HG02678 (cell line): ENCODE measurements at regions not wholly inside any gene's neighbourhood (a gene's known extent, or its start where the extent isn't known, plus 50 kb on each side); places are given as distances from the start of the nearest gene placed in this dataset.
A peak's percentile ranks its signal among the peaks of the same experiment; 100 is the strongest.

Experiments
- ATAC-seq: cut with Tn5 transposase; IDR thresholded peaks from one replicate; pipeline ENCODE4 v1.9.1; 2021; ENCODE audit warnings: mild to moderate bottlenecking, moderate library complexity; ENCODE audit not compliant: unreplicated experiment

DNA sequence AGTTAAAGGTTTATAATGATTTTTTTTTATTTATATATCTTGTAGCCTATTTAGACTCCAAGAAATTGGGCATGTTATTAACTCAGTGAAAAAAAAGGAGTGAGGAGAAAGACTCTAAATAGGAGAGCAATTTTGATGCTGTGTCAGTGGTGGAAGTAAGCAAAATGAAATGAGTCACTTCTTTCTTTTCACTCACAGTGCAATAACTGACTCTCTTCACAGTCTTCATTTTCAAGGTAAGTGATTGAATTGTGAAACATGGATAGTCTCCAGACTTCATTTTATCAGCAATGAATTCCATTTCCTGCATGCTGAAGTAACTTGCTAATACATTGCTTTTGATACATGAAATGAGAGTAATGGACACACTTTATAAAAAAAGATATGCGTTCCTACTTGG, 2271.5 kb downstream of the PCDH7 start:
- ATAC-seq, result no peak

GRCh38 chr4:32994981-32995881, 2275.1 kb downstream of the PCDH7 start:
- ATAC-seq, result no peak

DNA sequence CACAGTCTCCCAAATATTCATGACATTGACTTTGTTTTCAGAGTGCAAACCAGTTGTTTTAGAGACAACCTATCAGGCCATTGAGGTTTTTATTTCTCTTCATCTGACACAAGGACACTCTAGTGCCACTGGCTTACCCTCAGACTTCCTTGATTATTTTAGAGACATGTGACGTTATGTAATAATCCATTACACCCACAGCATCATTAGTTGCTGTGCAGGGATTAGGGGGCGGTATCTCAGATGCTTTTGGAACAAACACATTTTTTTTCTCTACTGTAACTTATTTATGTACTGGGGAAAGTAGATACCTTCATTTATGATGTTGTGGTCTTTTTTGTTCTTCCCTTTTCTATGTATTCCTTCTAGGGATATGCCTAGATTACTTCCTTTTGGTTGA, 2293.1 kb downstream of the PCDH7 start:
- ATAC-seq, result no peak

- no peak for ATAC-seq
These were observed 2305.1 kb downstream of the PCDH7 start for GRCh38 chr4:33025236-33025635.

GRCh38 chr4:33029976-33030375, 2309.8 kb downstream of the PCDH7 start:
- ATAC-seq, result no peak

- ATAC-seq, result no peak
These were observed 2311.2 kb downstream of the PCDH7 start for GRCh38 chr4:33031328-33031727.

GRCh38 chr4:33037464-33037863, 2317.3 kb downstream of the PCDH7 start:
- ATAC-seq, result no peak

- ATAC-seq, result no peak
These were observed 2325.2 kb downstream of the PCDH7 start for GRCh38 chr4:33045334-33045733.

DNA sequence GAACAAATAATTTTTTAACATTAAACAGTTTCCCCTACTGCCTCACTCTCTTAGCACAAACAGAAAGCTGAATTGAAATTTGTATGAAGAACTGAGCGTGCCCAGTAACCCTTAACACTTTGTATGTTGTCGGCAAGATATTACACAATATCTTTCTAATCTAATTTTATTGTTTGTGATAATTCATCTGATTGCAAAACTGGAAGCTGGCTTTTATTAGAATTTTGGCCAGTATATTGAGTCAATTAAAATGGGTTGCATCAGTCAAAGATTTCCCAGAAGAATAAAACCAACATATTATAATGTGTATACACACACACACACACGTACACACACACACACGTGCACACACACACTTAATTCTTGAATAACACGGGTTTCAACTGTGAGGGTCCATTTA, 2332.1 kb downstream of the PCDH7 start:
- no peak for ATAC-seq

DNA sequence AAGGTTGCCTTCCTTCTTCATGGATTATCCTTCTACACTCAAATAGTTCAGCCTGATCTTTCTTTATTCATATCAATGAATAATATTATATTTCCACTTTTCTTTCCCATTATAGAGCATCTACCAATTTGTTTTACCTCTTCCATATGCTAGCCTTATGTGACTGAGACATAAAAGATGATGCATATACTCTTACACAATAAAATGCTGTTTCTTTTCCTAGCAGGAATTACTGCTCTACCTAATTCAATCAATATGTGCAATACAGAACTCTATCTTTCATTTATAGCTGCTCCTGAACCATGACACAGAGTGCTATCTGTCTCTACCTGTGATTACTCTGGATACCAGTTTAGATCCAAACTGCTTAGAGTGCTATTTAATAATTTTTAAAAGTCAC, 2334.0 kb downstream of the PCDH7 start:
- no peak for ATAC-seq

- no peak for ATAC-seq
These were observed 2334.6 kb downstream of the PCDH7 start for GRCh38 chr4:33054656-33055196.

DNA sequence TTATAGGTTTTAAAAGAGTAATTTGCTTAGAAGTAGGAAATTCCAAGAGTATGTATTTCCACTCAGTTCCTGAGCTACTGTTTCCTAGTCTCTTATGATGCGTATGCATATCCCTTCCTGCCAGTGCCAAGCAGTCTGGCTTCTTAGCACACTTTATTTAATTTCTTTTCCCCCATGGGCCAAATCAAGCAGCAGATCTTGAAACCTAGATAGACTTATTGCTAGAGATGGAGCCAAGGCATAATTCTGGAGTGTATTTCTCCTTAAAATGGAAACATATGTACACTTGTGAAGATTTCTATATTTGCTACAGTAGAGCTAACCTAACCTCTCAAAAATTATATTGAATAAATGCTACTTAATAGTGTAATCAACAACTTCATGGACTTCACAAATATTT, 2337.6 kb downstream of the PCDH7 start:
- no peak for ATAC-seq

GRCh38 chr4:33058998-33059397, 2338.8 kb downstream of the PCDH7 start:
- no peak for ATAC-seq

DNA sequence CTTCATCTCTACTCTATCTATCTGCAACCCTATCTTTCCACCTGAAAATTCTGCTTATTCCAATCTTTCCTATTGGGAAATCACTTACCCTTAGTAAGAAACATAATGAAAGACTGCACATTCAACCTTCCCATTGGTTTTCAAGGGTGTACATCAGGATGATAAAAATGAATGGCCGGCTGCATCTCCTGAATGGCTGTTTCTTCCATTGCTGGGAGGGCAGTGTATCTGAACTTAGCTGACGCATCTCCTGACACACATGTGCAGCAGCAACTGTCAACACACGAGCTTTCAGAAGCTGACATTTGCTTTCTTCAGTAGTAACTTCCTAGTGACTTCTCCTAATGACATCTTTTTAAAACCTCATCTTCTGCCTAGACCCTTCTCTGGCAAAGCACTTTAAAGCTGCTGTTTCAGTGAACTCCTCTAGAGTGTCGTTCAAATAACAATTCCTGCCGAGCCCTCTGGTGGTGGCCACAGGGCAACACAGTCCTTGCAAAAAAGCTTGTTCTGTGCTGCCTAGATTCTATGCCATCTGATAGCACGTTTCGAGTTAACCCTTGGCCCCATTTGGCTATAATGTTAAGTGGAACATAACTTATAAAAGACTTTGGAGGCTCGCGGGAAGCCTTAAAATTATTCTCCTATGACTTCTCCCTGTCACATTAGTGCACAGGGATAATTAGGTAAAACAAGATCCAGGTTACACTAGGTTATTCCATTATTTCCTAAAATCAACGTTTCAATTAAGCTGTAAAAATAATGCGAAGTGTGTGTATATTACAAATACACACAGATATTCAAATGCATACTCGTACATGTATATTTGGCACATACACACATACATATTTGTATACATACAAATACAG, 2340.7 kb downstream of the PCDH7 start:
- ATAC-seq, result peak; percentile 54

GRCh38 chr4:33061727-33062126, 2341.6 kb downstream of the PCDH7 start:
- no peak for ATAC-seq

GRCh38 chr4:33062155-33062806, 2342.1 kb downstream of the PCDH7 start:
- ATAC-seq, result no peak

GRCh38 chr4:33063241-33063640, 2343.1 kb downstream of the PCDH7 start:
- no peak for ATAC-seq

DNA sequence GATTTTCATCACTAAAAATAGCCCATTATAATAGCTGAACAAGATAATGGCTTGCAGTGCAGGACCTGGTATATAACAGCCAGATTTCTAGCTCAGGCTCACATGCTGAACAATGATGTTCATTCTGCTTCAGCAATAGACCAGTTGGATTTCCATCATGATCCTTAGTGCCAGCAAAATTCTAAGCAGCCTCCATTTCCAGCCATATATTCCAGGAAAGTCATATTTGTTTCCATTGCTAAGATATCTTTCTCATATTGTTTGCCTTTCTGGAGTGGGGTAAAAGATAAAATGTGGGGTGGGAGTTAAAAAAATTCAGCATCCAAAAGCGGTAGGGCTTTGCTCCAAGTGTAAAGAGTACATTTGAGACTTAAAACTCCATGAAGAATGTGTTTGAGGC, 2344.1 kb downstream of the PCDH7 start:
- no peak for ATAC-seq

- ATAC-seq, result no peak
These were observed 2345.6 kb downstream of the PCDH7 start for GRCh38 chr4:33065749-33066148.

DNA sequence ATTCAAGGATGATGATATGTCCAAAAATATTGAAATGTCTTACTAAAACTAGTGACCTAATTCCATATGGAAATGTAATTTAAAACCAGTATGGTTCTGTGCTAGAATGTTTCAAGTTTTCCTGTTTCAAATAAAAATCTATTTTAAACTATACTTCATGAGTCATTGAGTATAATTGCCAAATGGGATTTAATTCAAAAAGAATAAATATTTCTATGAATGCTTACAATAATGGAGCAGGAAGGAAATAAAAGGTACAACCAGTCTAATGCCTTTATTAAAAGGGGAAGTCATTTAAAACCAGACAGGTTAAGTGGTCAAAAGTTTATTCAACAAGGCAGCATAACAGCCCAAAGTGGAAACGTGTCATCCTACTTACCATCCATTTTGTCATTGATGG, 2347.1 kb downstream of the PCDH7 start:
- no peak for ATAC-seq

GRCh38 chr4:33068539-33068938, 2348.4 kb downstream of the PCDH7 start:
- ATAC-seq, result no peak
